HL-60 (cell line): ENCODE measurements at regions not wholly inside any gene's neighbourhood (a gene's known extent, or its start where the extent isn't known, plus 50 kb on each side); places are given as distances from the start of the nearest gene placed in this dataset.

Experiments used
- GABPA ChIP-seq: IDR thresholded peaks from 2 replicates; pipeline ENCODE4 v1.6.1; 2012; ENCODE audit warnings: low read depth
- POLR2AphosphoS5 ChIP-seq: IDR thresholded peaks from 2 replicates; pipeline ENCODE4 v1.6.1; 2012; ENCODE audit warnings: low read depth
- TF ChIP-seq, protein P1 (sequence below): IDR thresholded peaks from one replicate; pipeline ENCODE4 v1.5.1; 2011; ENCODE audit warnings: low read length, control low read depth, inconsistent platforms; ENCODE audit not compliant: insufficient read depth
- TF ChIP-seq, protein P2 (sequence below): IDR thresholded peaks from 2 replicates; pipeline ENCODE4 v1.6.1; 2012; ENCODE audit warnings: low read depth; ENCODE audit not compliant: insufficient replicate concordance

DNA sequence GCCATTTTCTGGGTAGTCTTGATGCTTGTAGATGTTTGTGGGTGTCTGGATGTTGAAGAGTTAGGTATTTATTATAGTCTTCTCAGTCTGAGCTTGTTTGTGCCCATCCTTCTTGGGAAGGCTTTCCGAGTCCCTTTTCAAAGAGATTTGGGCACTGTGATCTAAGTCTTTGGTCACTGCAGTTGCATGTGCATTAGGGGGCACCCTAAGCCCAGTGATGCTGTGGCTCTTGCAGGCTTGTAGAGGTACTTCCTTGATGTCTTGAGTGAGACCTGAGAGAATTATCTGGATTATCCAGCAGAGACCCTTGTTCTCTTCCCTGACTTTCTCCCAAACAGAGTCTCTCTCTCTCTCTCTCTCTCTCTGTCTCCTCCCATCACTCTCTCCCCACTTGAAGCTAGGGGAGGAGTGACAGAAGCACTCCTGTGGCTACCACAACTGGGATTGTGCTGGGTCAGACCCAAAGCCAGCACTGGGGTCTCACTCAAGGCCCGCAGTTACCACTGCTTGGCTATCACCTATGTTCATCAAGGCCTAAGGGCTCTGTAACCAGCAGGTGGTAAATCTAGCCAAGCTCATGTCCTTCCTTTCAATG, 68.5 kb downstream of the TMCO5A start:
- TF ChIP-seq, protein P1, sequence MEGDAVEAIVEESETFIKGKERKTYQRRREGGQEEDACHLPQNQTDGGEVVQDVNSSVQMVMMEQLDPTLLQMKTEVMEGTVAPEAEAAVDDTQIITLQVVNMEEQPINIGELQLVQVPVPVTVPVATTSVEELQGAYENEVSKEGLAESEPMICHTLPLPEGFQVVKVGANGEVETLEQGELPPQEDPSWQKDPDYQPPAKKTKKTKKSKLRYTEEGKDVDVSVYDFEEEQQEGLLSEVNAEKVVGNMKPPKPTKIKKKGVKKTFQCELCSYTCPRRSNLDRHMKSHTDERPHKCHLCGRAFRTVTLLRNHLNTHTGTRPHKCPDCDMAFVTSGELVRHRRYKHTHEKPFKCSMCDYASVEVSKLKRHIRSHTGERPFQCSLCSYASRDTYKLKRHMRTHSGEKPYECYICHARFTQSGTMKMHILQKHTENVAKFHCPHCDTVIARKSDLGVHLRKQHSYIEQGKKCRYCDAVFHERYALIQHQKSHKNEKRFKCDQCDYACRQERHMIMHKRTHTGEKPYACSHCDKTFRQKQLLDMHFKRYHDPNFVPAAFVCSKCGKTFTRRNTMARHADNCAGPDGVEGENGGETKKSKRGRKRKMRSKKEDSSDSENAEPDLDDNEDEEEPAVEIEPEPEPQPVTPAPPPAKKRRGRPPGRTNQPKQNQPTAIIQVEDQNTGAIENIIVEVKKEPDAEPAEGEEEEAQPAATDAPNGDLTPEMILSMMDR: peak; percentile 14
- TF ChIP-seq POLR2AphosphoS5 (no peak), GABPA (no peak)
- TF ChIP-seq, protein P2, sequence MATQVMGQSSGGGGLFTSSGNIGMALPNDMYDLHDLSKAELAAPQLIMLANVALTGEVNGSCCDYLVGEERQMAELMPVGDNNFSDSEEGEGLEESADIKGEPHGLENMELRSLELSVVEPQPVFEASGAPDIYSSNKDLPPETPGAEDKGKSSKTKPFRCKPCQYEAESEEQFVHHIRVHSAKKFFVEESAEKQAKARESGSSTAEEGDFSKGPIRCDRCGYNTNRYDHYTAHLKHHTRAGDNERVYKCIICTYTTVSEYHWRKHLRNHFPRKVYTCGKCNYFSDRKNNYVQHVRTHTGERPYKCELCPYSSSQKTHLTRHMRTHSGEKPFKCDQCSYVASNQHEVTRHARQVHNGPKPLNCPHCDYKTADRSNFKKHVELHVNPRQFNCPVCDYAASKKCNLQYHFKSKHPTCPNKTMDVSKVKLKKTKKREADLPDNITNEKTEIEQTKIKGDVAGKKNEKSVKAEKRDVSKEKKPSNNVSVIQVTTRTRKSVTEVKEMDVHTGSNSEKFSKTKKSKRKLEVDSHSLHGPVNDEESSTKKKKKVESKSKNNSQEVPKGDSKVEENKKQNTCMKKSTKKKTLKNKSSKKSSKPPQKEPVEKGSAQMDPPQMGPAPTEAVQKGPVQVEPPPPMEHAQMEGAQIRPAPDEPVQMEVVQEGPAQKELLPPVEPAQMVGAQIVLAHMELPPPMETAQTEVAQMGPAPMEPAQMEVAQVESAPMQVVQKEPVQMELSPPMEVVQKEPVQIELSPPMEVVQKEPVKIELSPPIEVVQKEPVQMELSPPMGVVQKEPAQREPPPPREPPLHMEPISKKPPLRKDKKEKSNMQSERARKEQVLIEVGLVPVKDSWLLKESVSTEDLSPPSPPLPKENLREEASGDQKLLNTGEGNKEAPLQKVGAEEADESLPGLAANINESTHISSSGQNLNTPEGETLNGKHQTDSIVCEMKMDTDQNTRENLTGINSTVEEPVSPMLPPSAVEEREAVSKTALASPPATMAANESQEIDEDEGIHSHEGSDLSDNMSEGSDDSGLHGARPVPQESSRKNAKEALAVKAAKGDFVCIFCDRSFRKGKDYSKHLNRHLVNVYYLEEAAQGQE: no peak
